Fibroblast of skin of right quadriceps (primary cell): ENCODE measurements at regions not wholly inside any gene's neighbourhood (a gene's known extent, or its start where the extent isn't known, plus 50 kb on each side); places are given as distances from the start of the nearest gene placed in this dataset.
"Not testable (repeated sequence)": the region's sequence is repeated elsewhere in the genome, so short reads cannot be mapped to it uniquely, and the experiment has no call there.

Experiments used
- DNase-seq: peaks from one replicate; pipeline ENCODE4 v3.0.0-alpha.2; 2013

- no peak for DNase-seq
These were observed 182.9 kb downstream of the FOXG1 start for GRCh38 chr14:28949503-28949902.

- no peak for DNase-seq
These were observed 185.6 kb downstream of the FOXG1 start for GRCh38 chr14:28952161-28952560.

- DNase-seq: no peak
These were observed 186.1 kb downstream of the FOXG1 start for GRCh38 chr14:28952666-28953065.

- no peak for DNase-seq
These were observed 187.4 kb downstream of the FOXG1 start for GRCh38 chr14:28953973-28954372.

- no peak for DNase-seq
These were observed 200.0 kb downstream of the FOXG1 start for GRCh38 chr14:28966416-28967233.

GRCh38 chr14:28975084-28975483 lies 208.5 kb downstream of the FOXG1 start:
- no peak for DNase-seq

- DNase-seq: no peak
These were observed 215.6 kb downstream of the FOXG1 start for GRCh38 chr14:28982228-28982627.

GRCh38 chr14:28983279-28983678 lies 216.7 kb downstream of the FOXG1 start:
- no peak for DNase-seq

- no peak for DNase-seq
These were observed 220.9 kb downstream of the FOXG1 start for GRCh38 chr14:28987516-28987915.

GRCh38 chr14:28997196-28997595 lies 230.6 kb downstream of the FOXG1 start:
- DNase-seq: not testable (repeated sequence)

GRCh38 chr14:28999656-29000055 lies 233.1 kb downstream of the FOXG1 start:
- no peak for DNase-seq

GRCh38 chr14:29005647-29006046 lies 239.1 kb downstream of the FOXG1 start:
- no peak for DNase-seq

- DNase-seq: no peak
These were observed 241.4 kb downstream of the FOXG1 start for GRCh38 chr14:29007990-29008389.

- peak; percentile 35 for DNase-seq
These were observed 249.7 kb downstream of the FOXG1 start for GRCh38 chr14:29016050-29016900.

- not testable (repeated sequence) for DNase-seq
These were observed 256.9 kb downstream of the FOXG1 start for GRCh38 chr14:29023505-29023904.

GRCh38 chr14:29027441-29027840 lies 260.9 kb downstream of the FOXG1 start:
- DNase-seq: not testable (repeated sequence)

- not testable (repeated sequence) for DNase-seq
These were observed 261.5 kb downstream of the FOXG1 start for GRCh38 chr14:29027941-29028705.

GRCh38 chr14:29028973-29029582 lies 262.5 kb downstream of the FOXG1 start:
- DNase-seq: peak; percentile 8

- DNase-seq: no peak
These were observed 263.5 kb downstream of the FOXG1 start for GRCh38 chr14:29030121-29030520.

- DNase-seq: no peak
These were observed 264.4 kb downstream of the FOXG1 start for GRCh38 chr14:29030970-29031369.

GRCh38 chr14:29035134-29035533 lies 268.5 kb downstream of the FOXG1 start:
- peak; percentile 2 for DNase-seq

GRCh38 chr14:29037411-29037810 lies 270.8 kb downstream of the FOXG1 start:
- DNase-seq: peak; percentile 8

- peak; percentile 12 for DNase-seq
These were observed 272.6 kb downstream of the FOXG1 start for GRCh38 chr14:29039171-29039570.
